ENCODE measurements at regions not wholly inside any gene's neighbourhood (a gene's known extent, or its start where the extent isn't known, plus 50 kb on each side); places are given as distances from the start of the nearest gene placed in this dataset.

DNA sequence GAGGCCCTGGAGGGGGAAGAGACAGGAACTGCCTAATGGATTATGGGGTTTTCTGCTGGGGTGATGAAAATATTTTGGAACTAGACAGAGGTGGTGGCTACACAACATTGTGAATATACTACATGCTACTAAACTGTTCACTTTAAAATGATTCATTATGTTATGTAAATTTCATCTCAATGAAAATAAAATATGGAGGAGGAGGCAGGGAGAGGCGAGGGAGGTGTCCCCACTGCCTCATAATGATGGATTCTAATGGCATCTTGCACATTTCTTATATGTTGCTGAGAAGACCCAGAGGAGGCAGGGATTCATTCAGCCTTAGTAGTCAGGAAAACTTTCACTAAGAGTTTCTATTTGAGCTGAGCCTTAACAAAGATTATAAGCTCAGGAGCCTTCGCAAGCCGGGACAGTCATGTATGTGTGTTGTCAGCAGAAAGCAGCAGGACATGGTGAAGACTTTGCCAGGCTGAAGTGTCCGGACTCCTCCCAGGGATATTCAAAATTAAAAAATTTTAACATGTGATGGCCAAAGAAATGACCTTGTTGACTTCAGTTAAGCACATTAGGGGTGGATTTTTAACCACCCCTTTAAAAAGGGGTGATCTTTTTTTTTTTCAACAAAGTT lies 158.6 kb upstream of the PCSK2 start:
- no peak overlapping the region for H3K4me3 ChIP-seq (ENCODE audit: low read depth, low read length)
- TF ChIP-seq CTCF (IDR thresholded peaks at IDR 0.05; ENCODE audit: borderline replicate concordance, insufficient read depth, low read depth, low read length) = no peak

DNA sequence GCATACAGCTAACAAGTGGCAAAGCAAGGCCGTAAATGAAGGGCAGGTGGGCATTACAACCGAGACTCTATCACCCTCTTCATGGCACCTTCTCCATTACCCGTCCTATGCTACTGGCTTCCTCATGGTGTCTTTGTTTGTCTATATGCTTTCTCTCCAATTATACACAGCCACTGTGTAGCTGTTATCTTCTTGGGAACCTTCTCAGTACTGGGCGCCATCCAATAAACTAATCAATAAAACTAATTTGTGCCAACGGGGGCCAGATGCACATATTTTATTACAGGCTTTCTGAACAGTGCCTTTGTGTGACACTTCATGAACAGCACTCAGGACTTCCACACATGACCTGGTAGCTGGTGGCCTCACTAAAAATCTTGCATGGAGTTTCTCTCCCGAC lies 149.8 kb upstream of the PCSK2 start:
- TF ChIP-seq CTCF (IDR thresholded peaks at IDR 0.05; ENCODE audit: borderline replicate concordance, insufficient read depth, low read depth, low read length) = no peak

DNA sequence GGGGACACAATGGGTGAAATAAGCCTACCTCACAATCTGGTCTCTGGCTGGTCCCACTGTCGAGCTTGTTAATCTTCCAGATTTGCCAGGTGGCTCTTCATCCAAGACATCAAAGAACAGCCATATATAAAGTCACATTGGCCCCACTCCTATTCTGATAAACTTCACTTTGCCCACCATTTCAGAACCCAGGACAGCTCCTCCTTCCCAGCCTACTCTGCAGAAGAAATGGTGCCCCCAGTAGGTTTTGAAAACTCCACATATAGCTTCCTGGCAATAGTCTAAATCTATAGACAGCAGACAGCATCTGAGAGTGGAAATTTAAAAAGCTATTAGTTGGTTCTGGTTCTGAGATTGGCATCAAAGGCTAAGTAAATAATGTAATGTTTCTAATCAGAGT lies 143.1 kb upstream of the PCSK2 start:
- no peak overlapping the region for H3K4me3 ChIP-seq (ENCODE audit: low read depth, low read length)
- TF ChIP-seq CTCF (IDR thresholded peaks at IDR 0.05; ENCODE audit: borderline replicate concordance, insufficient read depth, low read depth, low read length) = no peak

More for the DNA sequence above, 149.8 kb upstream of the PCSK2 start:
- H3K4me3 ChIP-seq (ENCODE audit: low read depth, low read length) = no peak overlapping the region

DNA sequence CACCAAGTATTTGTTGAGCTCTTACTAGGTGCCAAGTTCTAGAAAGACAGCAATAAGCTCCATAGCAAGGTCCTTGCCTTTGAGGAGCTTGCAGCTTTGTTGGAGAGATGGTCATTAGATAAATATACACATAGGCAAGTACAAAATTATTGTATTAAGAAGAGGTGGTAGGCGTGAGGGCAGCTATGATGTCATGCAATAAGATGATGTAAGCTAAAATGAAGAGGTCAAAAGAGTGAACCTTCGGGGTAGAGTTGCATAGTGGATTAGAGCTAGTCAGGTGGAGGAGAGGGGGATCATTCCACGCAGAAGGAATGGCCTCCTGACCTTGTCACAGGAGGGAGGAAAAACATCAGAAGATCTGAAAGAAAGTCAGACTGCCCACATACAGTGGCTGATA lies 141.9 kb upstream of the PCSK2 start:
- H3K4me3 ChIP-seq (ENCODE audit: low read depth, low read length) = no peak overlapping the region
- TF ChIP-seq CTCF (IDR thresholded peaks at IDR 0.05; ENCODE audit: borderline replicate concordance, insufficient read depth, low read depth, low read length) = no peak

- no peak for TF ChIP-seq CTCF (IDR thresholded peaks at IDR 0.05; ENCODE audit: borderline replicate concordance, insufficient read depth, low read depth, low read length)
- H3K4me3 ChIP-seq (ENCODE audit: low read depth, low read length) = no peak overlapping the region
Observed at GRCh38 chr20:17093782-17094181, 133.1 kb upstream of the PCSK2 start.

DNA sequence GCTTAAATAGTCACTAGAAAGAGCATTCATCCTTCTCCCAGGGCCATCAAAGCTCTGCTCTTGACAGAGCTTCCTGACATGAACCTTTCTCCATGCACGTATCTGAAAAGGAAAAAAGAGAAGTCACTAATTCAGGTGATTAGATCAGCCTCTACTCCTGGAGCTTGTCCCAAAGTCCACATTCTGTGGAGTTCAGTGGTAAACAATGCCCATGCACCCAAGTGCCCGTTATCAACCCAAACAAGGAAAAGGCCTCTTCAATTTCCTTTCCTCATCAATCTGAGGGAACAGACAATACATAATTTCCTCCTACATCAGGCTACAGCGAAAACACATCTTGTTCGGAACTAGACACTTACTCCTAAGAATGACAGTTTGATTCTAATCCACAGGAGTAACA lies 129.2 kb upstream of the PCSK2 start:
- H3K4me3 ChIP-seq (ENCODE audit: low read depth, low read length) = no peak overlapping the region
- no peak for TF ChIP-seq CTCF (IDR thresholded peaks at IDR 0.05; ENCODE audit: borderline replicate concordance, insufficient read depth, low read depth, low read length)

DNA sequence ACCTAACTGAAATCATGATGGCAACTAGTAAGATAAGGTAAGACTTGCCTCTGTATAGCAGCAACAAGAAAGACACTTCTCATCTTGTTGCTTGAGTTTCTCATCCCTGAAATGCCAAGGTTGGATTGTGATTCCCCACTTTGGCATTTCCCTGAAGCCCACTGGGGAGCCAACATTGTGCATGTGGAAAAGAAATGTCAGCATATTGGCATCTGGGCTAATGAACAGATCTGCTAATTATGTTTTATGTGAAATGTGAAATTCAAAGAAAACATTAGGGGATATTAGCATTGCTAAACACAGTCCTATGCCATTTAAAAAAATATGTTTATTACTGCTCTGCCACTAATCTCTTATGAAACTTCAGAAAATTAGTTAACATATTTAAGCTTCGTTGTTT lies 126.3 kb upstream of the PCSK2 start:
- H3K4me3 ChIP-seq (ENCODE audit: low read depth, low read length) = no peak overlapping the region

More for the DNA sequence above, 126.3 kb upstream of the PCSK2 start:
- TF ChIP-seq CTCF (IDR thresholded peaks at IDR 0.05; ENCODE audit: borderline replicate concordance, insufficient read depth, low read depth, low read length) = no peak
